GM21360 (cell line): ENCODE measurements at regions not wholly inside any gene's neighbourhood (a gene's known extent, or its start where the extent isn't known, plus 50 kb on each side); places are given as distances from the start of the nearest gene placed in this dataset.

Source experiments
- ATAC-seq: cut with Tn5 transposase; IDR thresholded peaks from one replicate; pipeline ENCODE4 v1.9.1; 2021; ENCODE audit warnings: mild to moderate bottlenecking, moderate library complexity; ENCODE audit not compliant: unreplicated experiment

GRCh38 chr14:76929927-76930326 lies 98.6 kb downstream of the IRF2BPL start:
- no peak for ATAC-seq

DNA sequence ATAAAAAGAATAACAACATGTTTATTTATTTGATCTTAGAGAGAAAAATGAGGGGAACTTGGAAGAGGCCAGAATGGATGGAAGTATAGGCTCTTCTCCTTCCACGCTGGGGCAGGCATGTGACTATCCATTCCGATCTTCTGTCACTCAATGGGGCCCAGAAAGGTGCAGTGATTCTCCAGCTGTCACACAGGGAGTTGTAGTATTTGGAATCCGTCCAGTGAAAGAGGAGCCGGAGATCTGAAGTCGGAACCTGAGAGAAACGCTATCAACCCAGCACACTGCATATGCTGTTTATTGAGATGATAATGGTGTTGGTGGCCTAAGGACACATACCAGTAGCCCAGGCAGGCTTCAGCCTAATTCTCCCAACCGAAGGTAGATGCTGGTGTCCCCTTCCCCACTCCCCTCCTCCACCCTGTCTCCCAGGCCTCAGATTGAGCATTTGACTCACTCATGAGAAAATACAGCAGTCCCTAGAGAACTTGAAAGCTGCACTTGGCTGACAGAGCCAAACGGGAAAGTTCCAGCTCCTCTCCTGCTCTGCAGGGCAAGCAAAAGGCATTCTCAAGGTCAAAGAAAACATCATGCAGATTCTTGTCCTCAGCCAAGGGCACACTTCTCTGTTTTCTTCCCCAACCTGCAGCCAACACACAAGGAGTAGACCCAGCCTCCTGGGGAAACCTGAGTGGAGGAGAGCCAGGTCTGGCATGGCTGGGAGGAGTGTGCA lies 100.4 kb downstream of the IRF2BPL start:
- no peak for ATAC-seq

- no peak for ATAC-seq
Observed at GRCh38 chr14:76926521-76927251, 100.5 kb downstream of the LRRC74A start.

DNA sequence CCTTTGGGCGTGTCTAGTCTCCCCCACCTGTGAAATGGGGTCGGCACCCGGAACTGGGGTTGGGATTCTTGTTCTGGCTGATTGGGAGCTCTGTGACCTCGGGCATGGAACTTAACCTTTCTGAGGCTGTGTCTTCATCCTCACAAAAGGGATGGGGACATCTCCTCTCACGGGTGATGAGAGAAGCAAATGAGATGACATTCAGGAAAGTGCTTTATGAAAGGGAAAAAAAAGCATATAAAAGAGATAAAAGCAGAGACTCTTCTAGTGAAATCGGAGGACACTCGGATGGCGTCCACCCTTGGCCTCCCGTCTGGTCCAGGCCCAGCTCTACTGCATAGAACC lies 98.9 kb downstream of the LRRC74A start:
- ATAC-seq = no peak

DNA sequence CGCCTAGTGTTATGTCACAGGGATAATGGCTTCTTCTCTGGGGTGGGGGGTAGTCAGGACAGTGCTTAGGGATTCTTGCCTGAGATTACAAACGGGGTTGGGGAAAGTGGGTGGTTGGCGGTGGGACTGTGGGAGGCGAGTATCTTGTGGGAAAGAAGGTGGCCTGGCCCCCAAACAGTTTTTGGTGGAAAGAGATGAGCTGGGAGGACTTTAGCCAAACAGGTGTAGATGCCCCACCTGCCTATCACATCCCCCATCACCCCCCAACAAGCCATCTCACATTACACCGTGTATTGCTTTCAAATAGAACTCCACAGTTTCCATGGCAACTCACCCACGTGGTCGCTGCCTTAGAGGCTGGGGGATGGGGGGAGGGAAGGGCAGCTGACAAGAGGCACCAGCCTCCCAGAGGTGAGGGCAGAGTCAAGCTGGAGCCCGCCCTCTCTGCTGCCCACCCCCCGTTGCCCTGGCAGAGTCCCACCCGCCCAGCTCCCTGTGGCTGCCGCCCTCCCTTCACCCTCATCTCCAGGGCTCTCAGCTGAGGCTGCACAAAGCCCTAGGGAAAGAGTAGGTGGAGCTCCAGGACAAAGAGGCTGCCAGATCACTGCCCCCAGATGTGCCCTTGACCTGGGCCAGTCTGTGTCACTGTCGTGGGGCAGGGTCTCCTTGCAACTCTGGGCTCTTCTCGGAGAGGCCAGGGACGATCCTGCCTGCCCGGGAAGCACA lies 98.3 kb downstream of the LRRC74A start:
- ATAC-seq = no peak

GRCh38 chr14:76923431-76924370 lies 97.5 kb downstream of the LRRC74A start:
- no peak for ATAC-seq

- no peak for ATAC-seq
Observed at GRCh38 chr14:76922584-76922983, 96.4 kb downstream of the LRRC74A start.

DNA sequence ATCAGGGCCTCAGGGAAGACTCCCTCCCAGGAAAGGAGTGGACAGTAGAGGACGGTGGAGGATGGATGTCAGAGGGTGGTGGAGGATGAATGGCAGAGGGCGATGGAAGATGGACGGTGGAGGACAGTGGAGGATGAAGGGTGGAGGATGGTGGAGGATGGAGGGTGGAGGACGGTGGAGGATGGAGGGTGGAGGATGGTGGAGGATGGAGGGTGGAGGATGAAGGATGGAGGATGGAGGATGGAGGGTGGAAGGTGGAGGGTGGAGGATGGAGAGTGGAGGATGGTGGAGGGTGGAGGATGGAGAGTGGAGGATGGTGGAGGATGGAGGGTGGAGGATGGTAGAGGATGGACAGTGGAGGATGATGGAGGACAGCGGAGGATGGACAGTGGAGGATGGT lies 95.9 kb downstream of the LRRC74A start:
- ATAC-seq = no peak

GRCh38 chr14:76921088-76921399 lies 94.8 kb downstream of the LRRC74A start:
- ATAC-seq = no peak

- ATAC-seq = no peak
Observed at GRCh38 chr14:76920331-76921087, 94.3 kb downstream of the LRRC74A start.

GRCh38 chr14:76919431-76920330 lies 93.5 kb downstream of the LRRC74A start:
- no peak for ATAC-seq
